ENCODE measurements at regions not wholly inside any gene's neighbourhood (a gene's known extent, or its start where the extent isn't known, plus 50 kb on each side); places are given as distances from the start of the nearest gene placed in this dataset.

- no peak for DNase-seq
These were observed 582.8 kb downstream of the TCERG1L start for GRCh38 chr10:130728531-130729215.

- DNase-seq = no peak
These were observed 581.6 kb downstream of the TCERG1L start for GRCh38 chr10:130729876-130730275.

DNA sequence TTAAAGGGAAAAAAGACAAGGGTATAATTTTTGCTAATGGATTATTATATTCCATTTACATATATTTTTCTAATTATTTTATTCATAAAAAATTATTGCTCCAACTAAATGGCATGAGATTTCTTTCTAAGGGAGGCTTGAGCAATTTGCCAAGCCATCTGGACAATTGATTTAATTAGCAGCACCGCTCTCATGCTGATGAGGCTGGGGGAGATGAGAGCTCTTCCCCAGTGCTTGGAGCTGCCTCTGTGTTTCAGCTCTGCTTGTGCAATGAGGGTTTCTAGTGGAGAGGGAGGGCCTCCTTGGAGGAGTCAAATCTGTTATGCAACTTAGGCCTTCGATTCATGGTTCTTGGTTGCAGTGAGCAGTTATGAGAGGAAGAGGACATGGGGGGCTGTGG is 574.3 kb downstream of the TCERG1L start:
- DNase-seq = no peak

- DNase-seq = no peak
These were observed 573.9 kb downstream of the TCERG1L start for GRCh38 chr10:130737621-130738020.

DNA sequence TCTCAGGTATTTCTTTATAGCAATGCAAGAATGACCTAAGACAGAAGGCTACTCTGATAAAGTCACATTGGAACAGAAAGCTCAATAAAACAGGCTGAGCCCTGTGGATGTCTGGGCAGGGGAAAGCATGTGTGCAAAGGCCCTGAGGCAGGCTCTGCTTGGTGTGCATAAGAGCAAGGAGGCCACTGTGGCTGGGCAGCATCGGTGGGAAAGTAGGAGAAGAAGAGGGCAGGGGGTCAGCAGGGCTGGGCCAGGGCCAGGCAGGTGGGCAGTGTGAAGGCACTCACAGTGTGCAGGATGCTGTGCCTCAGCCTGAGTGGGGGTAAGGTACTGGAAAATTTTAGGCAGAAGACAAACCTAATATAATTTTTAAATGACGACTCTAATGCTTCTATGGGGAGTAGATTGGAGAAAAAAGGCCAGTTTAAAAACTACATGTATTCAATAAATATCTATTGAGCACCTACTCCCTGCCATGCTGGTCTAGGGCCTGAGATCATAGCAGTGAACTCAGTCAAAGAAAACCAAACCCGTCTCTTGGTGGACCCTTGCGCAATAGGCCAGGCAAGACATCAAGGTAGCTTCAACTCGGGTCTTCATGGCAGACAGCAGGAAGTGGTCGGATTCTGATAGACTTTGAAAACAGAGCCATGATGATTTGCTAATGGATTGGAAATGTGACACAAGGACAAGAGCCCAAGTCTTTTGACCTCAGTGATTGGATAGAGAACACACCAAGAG is 572.3 kb downstream of the TCERG1L start:
- no peak for DNase-seq

DNA sequence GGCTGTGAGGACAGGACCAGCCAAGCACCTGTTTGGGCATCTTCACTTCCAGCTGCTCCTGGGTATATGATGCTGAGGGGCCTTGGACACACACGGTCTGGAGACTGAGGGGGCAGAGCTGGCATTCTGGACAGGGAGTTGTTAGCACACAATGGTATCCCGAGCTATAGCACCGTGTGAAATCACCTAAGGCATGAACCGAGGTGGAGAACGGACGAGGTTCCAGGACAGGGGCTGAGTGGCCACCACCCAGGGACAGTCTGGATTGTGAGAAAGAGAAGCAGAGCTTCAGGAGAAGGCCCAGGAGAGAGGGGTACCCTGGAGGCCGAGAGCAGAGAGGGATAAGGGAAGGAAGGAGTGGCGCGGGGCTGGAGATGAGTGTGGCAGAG is 571.8 kb downstream of the TCERG1L start:
- no peak for DNase-seq

DNA sequence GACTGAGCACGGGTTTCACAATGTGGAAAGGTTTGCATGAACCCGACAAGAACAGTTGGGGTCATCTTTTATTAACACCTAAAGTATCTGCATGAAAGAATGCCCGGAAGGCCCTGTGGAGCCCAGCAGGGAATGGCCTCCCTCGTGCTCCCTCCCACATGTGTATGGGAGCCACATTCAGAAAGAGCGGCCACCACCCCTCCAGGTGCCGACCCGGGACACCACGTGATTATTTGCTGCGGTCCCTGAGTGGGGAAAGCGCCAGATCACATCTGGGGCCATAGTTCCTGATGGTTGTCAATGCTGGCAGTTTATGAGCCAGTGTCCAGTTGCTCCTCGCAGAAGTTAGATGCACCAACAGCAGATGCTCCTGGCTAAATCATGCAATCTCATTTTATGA is 571.4 kb downstream of the TCERG1L start:
- DNase-seq = no peak

- no peak for DNase-seq
These were observed 570.4 kb downstream of the TCERG1L start for GRCh38 chr10:130740915-130741750.

- DNase-seq = no peak
These were observed 569.3 kb downstream of the TCERG1L start for GRCh38 chr10:130741901-130742855.

GRCh38 chr10:130742941-130743675 is 568.4 kb downstream of the TCERG1L start:
- DNase-seq = no peak

GRCh38 chr10:130743751-130744271 is 567.7 kb downstream of the TCERG1L start:
- DNase-seq = no peak

DNA sequence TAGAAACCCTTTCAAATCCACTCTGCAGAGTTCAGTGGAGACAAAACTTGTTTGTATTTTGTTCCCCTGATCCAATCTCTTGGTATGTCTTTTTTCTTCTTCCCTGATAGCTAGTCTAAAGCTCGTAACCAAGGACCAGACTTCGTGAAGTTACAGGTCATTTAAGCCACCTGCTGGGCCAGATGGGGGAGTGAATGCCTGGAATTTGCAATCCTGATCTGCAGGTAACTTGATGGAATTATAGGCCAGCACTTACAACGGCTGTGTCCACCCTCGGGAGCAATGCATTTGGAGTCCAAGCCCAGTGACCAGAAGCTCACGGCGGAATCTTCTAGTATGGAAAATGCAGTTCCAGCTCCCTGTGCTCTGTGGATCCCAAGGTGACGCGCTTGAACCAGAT is 566.9 kb downstream of the TCERG1L start:
- DNase-seq = no peak

DNA sequence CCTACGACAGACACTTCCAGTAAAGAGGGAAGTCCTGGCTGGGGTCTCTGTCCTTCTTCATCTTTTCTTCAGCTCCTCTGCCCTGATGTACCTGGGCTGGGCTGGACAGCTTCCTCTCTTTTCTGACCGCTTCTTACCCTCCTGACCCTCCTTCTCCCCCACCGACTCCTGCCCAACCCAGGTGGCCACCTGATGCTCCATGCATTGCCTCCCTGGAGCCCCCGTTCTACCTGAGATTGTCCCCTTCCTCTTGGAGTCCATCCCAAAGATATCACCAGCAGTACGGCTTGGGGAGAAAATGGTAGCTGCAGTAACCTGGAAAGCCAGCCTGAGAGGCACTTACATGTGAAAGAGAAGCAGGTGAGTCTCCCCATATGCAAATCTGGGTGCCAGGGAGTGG is 566.3 kb downstream of the TCERG1L start:
- DNase-seq = no peak

GRCh38 chr10:130745821-130746220 is 565.7 kb downstream of the TCERG1L start:
- no peak for DNase-seq

GRCh38 chr10:130746311-130746710 is 565.2 kb downstream of the TCERG1L start:
- no peak for DNase-seq

- no peak for DNase-seq
These were observed 564.2 kb downstream of the TCERG1L start for GRCh38 chr10:130747356-130747755.

GRCh38 chr10:130747946-130748345 is 563.6 kb downstream of the TCERG1L start:
- DNase-seq = no peak

- no peak for DNase-seq
These were observed 563.0 kb downstream of the TCERG1L start for GRCh38 chr10:130748409-130749057.

- DNase-seq = no peak
These were observed 561.6 kb downstream of the TCERG1L start for GRCh38 chr10:130749911-130750310.

- no peak for DNase-seq
These were observed 561.1 kb downstream of the TCERG1L start for GRCh38 chr10:130750441-130750840.
